ENCODE measurements at regions not wholly inside any gene's neighbourhood (a gene's known extent, or its start where the extent isn't known, plus 50 kb on each side); places are given as distances from the start of the nearest gene placed in this dataset.

DNA sequence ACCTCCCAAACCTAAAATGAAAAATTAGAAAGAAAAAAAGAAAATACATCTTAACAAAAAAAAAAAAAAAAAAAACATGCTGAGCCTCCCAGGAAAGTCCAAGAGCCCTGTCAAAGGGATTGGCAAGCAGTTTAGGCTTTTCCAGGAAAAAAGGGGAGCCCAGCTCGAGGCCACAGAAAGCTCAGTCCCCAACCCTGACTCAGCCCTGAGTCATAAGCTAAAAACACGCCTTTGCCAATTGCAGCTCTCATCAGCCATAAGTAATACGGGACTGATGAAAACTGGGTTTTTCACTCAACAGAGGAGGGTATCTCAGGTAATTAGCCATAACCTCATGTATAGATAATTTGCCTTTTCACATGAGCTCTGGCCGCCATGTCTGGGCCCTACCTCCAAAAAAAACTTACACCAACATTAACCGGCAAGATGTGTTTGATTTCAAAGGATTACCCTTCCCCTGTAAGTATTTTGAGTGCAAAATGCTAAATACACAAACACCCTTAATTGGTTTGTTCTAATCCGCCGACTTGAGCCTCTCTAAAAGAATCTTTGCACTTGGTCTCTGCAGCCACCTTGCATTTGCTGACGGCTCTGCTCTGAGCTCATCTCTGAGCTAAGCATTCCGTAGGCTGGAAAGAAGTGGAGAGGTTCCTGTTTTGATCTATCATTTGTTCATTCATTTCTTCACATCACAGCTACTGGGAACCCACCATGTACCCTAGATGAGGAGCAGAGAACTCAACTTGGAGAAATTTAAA is 319.2 kb downstream of the BCL11B start:
- TF ChIP-seq, protein P1, sequence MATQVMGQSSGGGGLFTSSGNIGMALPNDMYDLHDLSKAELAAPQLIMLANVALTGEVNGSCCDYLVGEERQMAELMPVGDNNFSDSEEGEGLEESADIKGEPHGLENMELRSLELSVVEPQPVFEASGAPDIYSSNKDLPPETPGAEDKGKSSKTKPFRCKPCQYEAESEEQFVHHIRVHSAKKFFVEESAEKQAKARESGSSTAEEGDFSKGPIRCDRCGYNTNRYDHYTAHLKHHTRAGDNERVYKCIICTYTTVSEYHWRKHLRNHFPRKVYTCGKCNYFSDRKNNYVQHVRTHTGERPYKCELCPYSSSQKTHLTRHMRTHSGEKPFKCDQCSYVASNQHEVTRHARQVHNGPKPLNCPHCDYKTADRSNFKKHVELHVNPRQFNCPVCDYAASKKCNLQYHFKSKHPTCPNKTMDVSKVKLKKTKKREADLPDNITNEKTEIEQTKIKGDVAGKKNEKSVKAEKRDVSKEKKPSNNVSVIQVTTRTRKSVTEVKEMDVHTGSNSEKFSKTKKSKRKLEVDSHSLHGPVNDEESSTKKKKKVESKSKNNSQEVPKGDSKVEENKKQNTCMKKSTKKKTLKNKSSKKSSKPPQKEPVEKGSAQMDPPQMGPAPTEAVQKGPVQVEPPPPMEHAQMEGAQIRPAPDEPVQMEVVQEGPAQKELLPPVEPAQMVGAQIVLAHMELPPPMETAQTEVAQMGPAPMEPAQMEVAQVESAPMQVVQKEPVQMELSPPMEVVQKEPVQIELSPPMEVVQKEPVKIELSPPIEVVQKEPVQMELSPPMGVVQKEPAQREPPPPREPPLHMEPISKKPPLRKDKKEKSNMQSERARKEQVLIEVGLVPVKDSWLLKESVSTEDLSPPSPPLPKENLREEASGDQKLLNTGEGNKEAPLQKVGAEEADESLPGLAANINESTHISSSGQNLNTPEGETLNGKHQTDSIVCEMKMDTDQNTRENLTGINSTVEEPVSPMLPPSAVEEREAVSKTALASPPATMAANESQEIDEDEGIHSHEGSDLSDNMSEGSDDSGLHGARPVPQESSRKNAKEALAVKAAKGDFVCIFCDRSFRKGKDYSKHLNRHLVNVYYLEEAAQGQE (IDR thresholded peaks at IDR 0.05; ENCODE audit: insufficient replicate concordance, low read depth) = no peak
- TF ChIP-seq, protein P2, sequence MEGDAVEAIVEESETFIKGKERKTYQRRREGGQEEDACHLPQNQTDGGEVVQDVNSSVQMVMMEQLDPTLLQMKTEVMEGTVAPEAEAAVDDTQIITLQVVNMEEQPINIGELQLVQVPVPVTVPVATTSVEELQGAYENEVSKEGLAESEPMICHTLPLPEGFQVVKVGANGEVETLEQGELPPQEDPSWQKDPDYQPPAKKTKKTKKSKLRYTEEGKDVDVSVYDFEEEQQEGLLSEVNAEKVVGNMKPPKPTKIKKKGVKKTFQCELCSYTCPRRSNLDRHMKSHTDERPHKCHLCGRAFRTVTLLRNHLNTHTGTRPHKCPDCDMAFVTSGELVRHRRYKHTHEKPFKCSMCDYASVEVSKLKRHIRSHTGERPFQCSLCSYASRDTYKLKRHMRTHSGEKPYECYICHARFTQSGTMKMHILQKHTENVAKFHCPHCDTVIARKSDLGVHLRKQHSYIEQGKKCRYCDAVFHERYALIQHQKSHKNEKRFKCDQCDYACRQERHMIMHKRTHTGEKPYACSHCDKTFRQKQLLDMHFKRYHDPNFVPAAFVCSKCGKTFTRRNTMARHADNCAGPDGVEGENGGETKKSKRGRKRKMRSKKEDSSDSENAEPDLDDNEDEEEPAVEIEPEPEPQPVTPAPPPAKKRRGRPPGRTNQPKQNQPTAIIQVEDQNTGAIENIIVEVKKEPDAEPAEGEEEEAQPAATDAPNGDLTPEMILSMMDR (IDR thresholded peaks at IDR 0.05; ENCODE audit: insufficient read depth, low read length) = no peak
- TF ChIP-seq GABPA (IDR thresholded peaks at IDR 0.05; ENCODE audit: low read depth) (no peak), SPI1 (IDR thresholded peaks at IDR 0.05; ENCODE audit: borderline replicate concordance, low read depth) (no peak), POLR2AphosphoS5 (IDR thresholded peaks at IDR 0.05; ENCODE audit: low read depth) (no peak)
- no peak overlapping the region for H3K4me3 ChIP-seq (replicated peaks; ENCODE audit: insufficient read depth, low read length)
- H3K27me3 ChIP-seq (ENCODE audit: insufficient read depth, poor library complexity, severe bottlenecking) = no peaks in the 10 kb centered on the region
- DNase-seq (ENCODE audit: low read depth in 1 of 2, low spot score in 1 of 2) = no peak
- no peak overlapping the region for H3K27ac ChIP-seq (replicated peaks)

DNA sequence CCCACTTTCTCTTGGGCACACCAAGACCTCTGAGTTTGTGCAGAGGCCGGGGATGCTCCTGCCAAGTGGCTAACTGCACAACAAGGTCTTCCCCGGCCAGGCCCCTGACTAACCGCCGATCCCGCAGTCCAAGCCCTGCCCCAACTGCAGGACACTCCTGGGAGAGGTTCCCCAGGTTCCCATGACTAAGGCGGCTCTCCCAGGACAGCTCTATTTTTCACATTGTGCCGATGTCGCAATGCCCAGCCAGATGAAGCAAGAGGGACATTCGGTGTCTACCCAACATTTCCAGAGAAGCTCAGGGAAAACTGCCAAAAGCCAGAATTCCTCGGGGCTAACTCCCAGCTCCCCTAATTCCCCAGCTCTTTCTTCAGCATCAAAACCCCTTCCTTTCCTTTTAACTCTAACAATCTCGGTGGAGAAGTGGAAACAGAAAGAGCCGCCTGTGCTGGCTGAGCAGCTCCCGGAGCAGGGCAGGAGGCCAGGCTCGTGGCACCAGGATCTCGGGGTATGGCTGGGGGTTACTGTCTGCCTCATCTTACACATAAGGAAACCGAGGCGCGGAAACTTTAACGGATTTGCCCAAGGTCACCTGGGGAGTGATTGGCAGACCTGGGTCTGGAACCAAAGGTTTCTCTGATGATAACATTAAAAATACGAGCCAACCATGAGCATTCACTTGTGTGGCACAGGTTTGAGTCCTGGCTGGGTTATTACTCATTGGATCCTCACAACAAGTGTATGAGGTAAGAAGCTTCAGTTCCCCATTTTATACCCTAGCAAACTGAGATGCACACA is 318.2 kb downstream of the BCL11B start:
- no peak overlapping the region for H3K27ac ChIP-seq (replicated peaks)
- no peak overlapping the region for H3K4me3 ChIP-seq (replicated peaks; ENCODE audit: insufficient read depth, low read length)
- TF ChIP-seq POLR2AphosphoS5 (IDR thresholded peaks at IDR 0.05; ENCODE audit: low read depth) (no peak), SPI1 (IDR thresholded peaks at IDR 0.05; ENCODE audit: borderline replicate concordance, low read depth) (peak; percentile 24; the same call in 1 of the 2 replicates), GABPA (IDR thresholded peaks at IDR 0.05; ENCODE audit: low read depth) (no peak)
- TF ChIP-seq, protein P2 (IDR thresholded peaks at IDR 0.05; ENCODE audit: insufficient read depth, low read length) = no peak
- TF ChIP-seq, protein P1 (IDR thresholded peaks at IDR 0.05; ENCODE audit: insufficient replicate concordance, low read depth) = no peak
- H3K27me3 ChIP-seq (ENCODE audit: insufficient read depth, poor library complexity, severe bottlenecking) = no peaks in the 10 kb centered on the region
- peak; percentile 11 to 41 for DNase-seq (ENCODE audit: low read depth in 1 of 2, low spot score in 1 of 2)

DNA sequence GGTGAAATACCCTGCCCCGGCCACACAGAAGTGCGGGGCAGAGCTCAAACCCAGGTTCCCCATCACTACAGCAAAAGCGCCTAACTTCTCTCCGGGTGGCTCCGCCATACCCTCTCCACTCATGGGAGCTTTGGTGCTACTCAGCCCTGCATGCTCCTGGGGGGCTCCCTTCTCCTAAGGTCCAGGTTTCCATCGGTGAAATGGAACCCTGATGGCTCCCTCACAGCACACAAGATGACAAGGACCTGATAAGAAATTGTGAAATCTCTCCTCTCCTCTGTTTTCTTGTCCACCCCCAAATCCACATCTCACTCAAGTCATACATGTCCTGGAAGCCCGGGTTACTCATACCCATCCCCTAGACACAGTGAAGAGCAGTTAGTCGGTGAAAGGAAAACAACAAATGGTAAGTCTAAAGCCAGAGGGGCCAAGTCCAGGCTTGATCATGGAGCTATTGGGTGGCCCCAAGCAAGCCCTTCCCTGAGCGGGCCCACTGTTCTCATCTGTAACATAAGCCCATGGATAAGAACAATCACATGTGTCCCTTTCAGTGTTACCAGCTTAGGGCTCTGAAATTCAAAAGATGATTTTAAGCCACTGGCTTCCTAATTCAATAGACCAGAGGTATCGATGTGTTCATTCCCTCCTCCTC is 317.5 kb downstream of the BCL11B start:
- no peak for TF ChIP-seq GABPA (IDR thresholded peaks at IDR 0.05; ENCODE audit: low read depth)
- no peak for TF ChIP-seq POLR2AphosphoS5 (IDR thresholded peaks at IDR 0.05; ENCODE audit: low read depth)
- TF ChIP-seq, protein P1 (IDR thresholded peaks at IDR 0.05; ENCODE audit: insufficient replicate concordance, low read depth) = no peak
- TF ChIP-seq, protein P2 (IDR thresholded peaks at IDR 0.05; ENCODE audit: insufficient read depth, low read length) = no peak
- TF ChIP-seq SPI1 (IDR thresholded peaks at IDR 0.05; ENCODE audit: borderline replicate concordance, low read depth) = no peak
- no peak overlapping the region for H3K27ac ChIP-seq (replicated peaks)

More for the DNA sequence above, 317.5 kb downstream of the BCL11B start:
- Histone ChIP-seq H3K27me3 (ENCODE audit: insufficient read depth, poor library complexity, severe bottlenecking) (no peaks in the 10 kb centered on the region), H3K4me3 (replicated peaks; ENCODE audit: insufficient read depth, low read length) (no peak overlapping the region)
- DNase-seq (ENCODE audit: low read depth in 1 of 2, low spot score in 1 of 2) = no peak
